HCT116 (cell line): ENCODE measurements at regions not wholly inside any gene's neighbourhood (a gene's known extent, or its start where the extent isn't known, plus 50 kb on each side); places are given as distances from the start of the nearest gene placed in this dataset.

Experiments
- ATAC-seq: fragments of 200-7000 bp; cut with Tn5 transposase; 2 replicates; pipeline ENCODE4 v1.9.1; 2020; ENCODE audit warnings: mild to moderate bottlenecking, moderate library complexity
- BruUV-seq: library from RNA; stranded (reverse); fragments of 400-500 nt; replicated peaks from 2 replicates; lab custom pipeline; 2021; lab: Mats Ljungman, UMichigan
- CTCF ChIA-PET: fragments of 300-600 bp; sonication (Branson Sonifier 250); formaldehyde crosslinking; loops from one replicate; lab custom pipeline; 2021; ENCODE audit warnings: antibody characterized with exemption; lab: Charles Lee
- POLR2A ChIA-PET: fragments of 300-600, 350-600 bp; sonication (Branson Sonifier 250); formaldehyde crosslinking; loops from one replicate; lab custom pipeline; 2021; ENCODE audit warnings: antibody characterized with exemption; lab: Charles Lee
- RAD21 ChIA-PET, 2 experiments: fragments of 300-600 bp; sonication (Branson Sonifier 250); formaldehyde crosslinking; loops; one replicate each; lab custom pipeline; 2023; ENCODE audit warnings: low total read pairs in 2 of 2; ENCODE audit not compliant: uncharacterized antibody in 2 of 2, unreplicated experiment in 2 of 2, low non-redundant PET in 1 of 2; lab: Charles Lee
- DNase-seq: peaks from one replicate; pipeline ENCODE4 v3.0.0-alpha.2; 2010; ENCODE audit warnings: low read depth, low spot score
- H2AFZ ChIP-seq: fragments of 200-600 bp; shearing (Covaris generic), sonication (generic); 2 replicates; pipeline ENCODE4 v1.6.1; 2017; ENCODE audit warnings: low read depth, mixed run types, mixed read lengths, antibody characterized with exemption, low read length; ENCODE audit not compliant: poor library complexity, severe bottlenecking
- H3K27ac ChIP-seq: 2 replicates; pipeline ENCODE4 v1.5.1; 2012; ENCODE audit warnings: low read depth, low read length
- H3K27me3 ChIP-seq: fragments of 200-600 bp; sonication (generic); 2 replicates; pipeline ENCODE4 v1.6.1; 2016; ENCODE audit warnings: mixed run types, low read length, mixed read lengths; ENCODE audit not compliant: insufficient read depth
- H3K36me3 ChIP-seq, 2 experiments: fragments of 200-500 bp in 1 of 2; fragments of 200-600 bp in 1 of 2; sonication (Bioruptor generic) in 1 of 2; sonication (generic) in 1 of 2; 2 replicates each; pipeline versions ENCODE4 v1.5.1 to v1.6.1; 2014 to 2016; ENCODE audit warnings: low read length in 2 of 2, inconsistent platforms in 1 of 2, mixed read lengths in 1 of 2, mixed run types in 1 of 2; ENCODE audit not compliant: insufficient read depth in 2 of 2, control insufficient read depth in 1 of 2
- H3K4me1 ChIP-seq, 2 experiments: fragments of 200-600 bp in 1 of 2; sonication (generic) in 1 of 2; 2 replicates each; pipeline versions ENCODE4 v1.5.1 to v1.6.1; 2012 to 2017; ENCODE audit warnings: low read length in 2 of 2, inconsistent platforms in 1 of 2, mild to moderate bottlenecking in 1 of 2, mixed read lengths in 1 of 2, mixed run types in 1 of 2, moderate library complexity in 1 of 2; ENCODE audit not compliant: insufficient read depth in 2 of 2, control insufficient read depth in 1 of 2
- H3K4me2 ChIP-seq: fragments of 200-600 bp; sonication (generic); 2 replicates; pipeline ENCODE4 v1.6.1; 2017; ENCODE audit warnings: mixed run types, low read length, mixed read lengths
- H3K4me3 ChIP-seq, 2 experiments: fragments of 200-600 bp in 1 of 2; sonication (generic) in 1 of 2; replicated peaks in 1 of 2; 2 replicates each; pipeline ENCODE4 v1.5.1; 2011 to 2016; ENCODE audit warnings: low read length in 2 of 2, control low read depth in 1 of 2, low read depth in 1 of 2, mild to moderate bottlenecking in 1 of 2, mixed read lengths in 1 of 2, mixed run types in 1 of 2
- H3K79me2 ChIP-seq: fragments of 200-600 bp; sonication (generic); 2 replicates; pipeline ENCODE4 v1.6.1; 2017; ENCODE audit warnings: mild to moderate bottlenecking, mixed run types, low read length, moderate library complexity, mixed read lengths; ENCODE audit not compliant: insufficient read depth
- H3K9ac ChIP-seq: fragments of 200-600 bp; sonication (generic); 2 replicates; pipeline ENCODE4 v1.6.1; 2016; ENCODE audit warnings: low read length, mixed read lengths
- H3K9me2 ChIP-seq: fragments of 200-600 bp; sonication (generic), shearing (Covaris generic); 2 replicates; pipeline ENCODE4 v1.6.1; 2017; ENCODE audit warnings: mixed run types, mild to moderate bottlenecking, moderate library complexity; ENCODE audit not compliant: insufficient read depth
- H3K9me3 ChIP-seq, 2 experiments: fragments of 200-500 bp in 1 of 2; fragments of 200-600 bp in 1 of 2; sonication (Bioruptor generic) in 1 of 2; sonication (generic) in 1 of 2; 2 replicates each; pipeline ENCODE4 v1.6.1; 2014 to 2017; ENCODE audit warnings: low read length in 2 of 2, mixed read lengths in 2 of 2, inconsistent platforms in 1 of 2, low read depth in 1 of 2, mild to moderate bottlenecking in 1 of 2, mixed run types in 1 of 2, moderate library complexity in 1 of 2; ENCODE audit not compliant: control insufficient read depth in 1 of 2, insufficient read depth in 1 of 2
- H4K20me1 ChIP-seq: fragments of 200-600 bp; sonication (generic), shearing (Covaris generic); 2 replicates; pipeline ENCODE4 v1.6.1; 2017; ENCODE audit warnings: mixed run types, mild to moderate bottlenecking, moderate library complexity; ENCODE audit not compliant: insufficient read depth
- CTCF ChIP-seq, 3 experiments: fragments of 200-600 bp in 1 of 3; sonication (generic) in 1 of 3; IDR thresholded peaks in 2 of 3; conservative IDR thresholded peaks in 1 of 3; 2 replicates each; pipeline ENCODE4 v1.5.1; 2012 to 2017; ENCODE audit warnings: low read depth in 2 of 3, low read length in 2 of 3, antibody characterized with exemption in 1 of 3, borderline replicate concordance in 1 of 3, control low read depth in 1 of 3, mild to moderate bottlenecking in 1 of 3, mixed read lengths in 1 of 3, mixed run types in 1 of 3, moderate library complexity in 1 of 3; ENCODE audit not compliant: insufficient read depth in 1 of 3
- EGR1 ChIP-seq: IDR thresholded peaks from 2 replicates; pipeline ENCODE4 v1.6.1; 2012; ENCODE audit warnings: low read depth
- ELF1 ChIP-seq: IDR thresholded peaks from 2 replicates; pipeline ENCODE4 v1.6.1; 2012; ENCODE audit warnings: low read depth, borderline replicate concordance
- FOSL1 ChIP-seq: IDR thresholded peaks from 2 replicates; pipeline ENCODE4 v1.6.1; 2012; ENCODE audit warnings: low read depth
- POLR2A ChIP-seq: IDR thresholded peaks from 2 replicates; pipeline ENCODE4 v1.7.0; 2011; ENCODE audit warnings: borderline replicate concordance; ENCODE audit not compliant: insufficient read depth, insufficient read length; ENCODE audit errors: extremely low read depth
- POLR2AphosphoS5 ChIP-seq: IDR thresholded peaks from 2 replicates; pipeline ENCODE4 v1.6.1; 2011; ENCODE audit warnings: mild to moderate bottlenecking, low read depth, low read length, moderate library complexity
- RAD21 ChIP-seq: IDR thresholded peaks from 2 replicates; pipeline ENCODE4 v1.6.1; 2012; ENCODE audit warnings: low read depth, mild to moderate bottlenecking
- SIN3A ChIP-seq: IDR thresholded peaks from 2 replicates; pipeline ENCODE4 v1.6.1; 2012; ENCODE audit warnings: low read depth
- SP1 ChIP-seq: IDR thresholded peaks from 2 replicates; pipeline ENCODE4 v1.6.1; 2012; ENCODE audit warnings: low read depth
- TCF7L2 ChIP-seq: IDR thresholded peaks from 2 replicates; pipeline ENCODE4 v1.7.0; 2011; ENCODE audit warnings: borderline replicate concordance, inconsistent platforms; ENCODE audit not compliant: insufficient read depth, insufficient read length; ENCODE audit errors: extremely low read depth
- YY1 ChIP-seq: IDR thresholded peaks from 2 replicates; pipeline ENCODE4 v1.6.1; 2011; ENCODE audit warnings: low read length, low read depth, moderate library complexity, mild to moderate bottlenecking; ENCODE audit not compliant: insufficient replicate concordance; ENCODE audit errors: extremely low read depth
- ZBTB33 ChIP-seq: IDR thresholded peaks from 2 replicates; pipeline ENCODE4 v1.6.1; 2011; ENCODE audit warnings: mild to moderate bottlenecking, low read length, moderate library complexity; ENCODE audit not compliant: insufficient replicate concordance; ENCODE audit errors: extremely low read depth
- ZFX ChIP-seq: fragments of 450-650 bp; IDR thresholded peaks from 2 replicates; pipeline ENCODE4 v1.6.1; 2017
- ZNF274 ChIP-seq: fragments of 200-500 bp; sonication (Bioruptor generic); IDR thresholded peaks from 2 replicates; pipeline ENCODE4 v1.6.1; 2014; ENCODE audit warnings: mild to moderate bottlenecking, low read depth, low read length, inconsistent platforms
- intact Hi-C: fragments of 100-400 bp; cut with micrococcal nuclease; formaldehyde crosslinking; loops from 2 replicates; pipeline ENCODE4 v1.10.0; 2022
- TF ChIP-seq, protein P1 (sequence below): IDR thresholded peaks from 2 replicates; pipeline ENCODE4 v1.6.1; 2012; ENCODE audit warnings: low read depth
- TF ChIP-seq, protein P2 (sequence below): IDR thresholded peaks from 2 replicates; pipeline ENCODE4 v1.6.1; 2012
- TF ChIP-seq, protein P3 (sequence below): IDR thresholded peaks from 2 replicates; pipeline ENCODE4 v1.6.1; 2012

- TF ChIP-seq TCF7L2: no peak
- TF ChIP-seq ELF1: no peak
- TF ChIP-seq POLR2A: no peak
- no peak for TF ChIP-seq ZFX
Measured at GRCh38 chr2:66834859-66835258, 399.9 kb downstream of the MEIS1 start (continued).

GRCh38 chr2:66836851-66837250, 401.9 kb downstream of the MEIS1 start:
- no peaks in the 10 kb centered on the region for H3K27me3 ChIP-seq
- no peaks in the 10 kb centered on the region for H3K4me1 ChIP-seq
- no peaks in the 10 kb centered on the region for H3K9me2 ChIP-seq
- no TSS peak for BruUV-seq
- no peaks in the 10 kb centered on the region for H4K20me1 ChIP-seq
- H3K4me2 ChIP-seq: no peak overlapping the region
- no peak for ATAC-seq
- no peak overlapping the region for H3K4me3 ChIP-seq
- H3K9me3 ChIP-seq: no peaks in the 10 kb centered on the region; a peak in 2 of 4 replicates
- intact Hi-C loops: no loop called here
- RAD21 ChIA-PET: no interaction called here
- TF ChIP-seq, protein P1, sequence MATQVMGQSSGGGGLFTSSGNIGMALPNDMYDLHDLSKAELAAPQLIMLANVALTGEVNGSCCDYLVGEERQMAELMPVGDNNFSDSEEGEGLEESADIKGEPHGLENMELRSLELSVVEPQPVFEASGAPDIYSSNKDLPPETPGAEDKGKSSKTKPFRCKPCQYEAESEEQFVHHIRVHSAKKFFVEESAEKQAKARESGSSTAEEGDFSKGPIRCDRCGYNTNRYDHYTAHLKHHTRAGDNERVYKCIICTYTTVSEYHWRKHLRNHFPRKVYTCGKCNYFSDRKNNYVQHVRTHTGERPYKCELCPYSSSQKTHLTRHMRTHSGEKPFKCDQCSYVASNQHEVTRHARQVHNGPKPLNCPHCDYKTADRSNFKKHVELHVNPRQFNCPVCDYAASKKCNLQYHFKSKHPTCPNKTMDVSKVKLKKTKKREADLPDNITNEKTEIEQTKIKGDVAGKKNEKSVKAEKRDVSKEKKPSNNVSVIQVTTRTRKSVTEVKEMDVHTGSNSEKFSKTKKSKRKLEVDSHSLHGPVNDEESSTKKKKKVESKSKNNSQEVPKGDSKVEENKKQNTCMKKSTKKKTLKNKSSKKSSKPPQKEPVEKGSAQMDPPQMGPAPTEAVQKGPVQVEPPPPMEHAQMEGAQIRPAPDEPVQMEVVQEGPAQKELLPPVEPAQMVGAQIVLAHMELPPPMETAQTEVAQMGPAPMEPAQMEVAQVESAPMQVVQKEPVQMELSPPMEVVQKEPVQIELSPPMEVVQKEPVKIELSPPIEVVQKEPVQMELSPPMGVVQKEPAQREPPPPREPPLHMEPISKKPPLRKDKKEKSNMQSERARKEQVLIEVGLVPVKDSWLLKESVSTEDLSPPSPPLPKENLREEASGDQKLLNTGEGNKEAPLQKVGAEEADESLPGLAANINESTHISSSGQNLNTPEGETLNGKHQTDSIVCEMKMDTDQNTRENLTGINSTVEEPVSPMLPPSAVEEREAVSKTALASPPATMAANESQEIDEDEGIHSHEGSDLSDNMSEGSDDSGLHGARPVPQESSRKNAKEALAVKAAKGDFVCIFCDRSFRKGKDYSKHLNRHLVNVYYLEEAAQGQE: no peak
- TF ChIP-seq ZBTB33 (no peak), RAD21 (no peak), ZNF274 (no peak), FOSL1 (no peak), CTCF (IDR thresholded peaks at IDR 0.05 in 2 of 3, conservative IDR thresholded peaks at IDR 0.05 in 1 of 3; ENCODE audit: borderline replicate concordance in 1 of 3, insufficient read depth in 1 of 3, low read depth in 2 of 3, low read length in 2 of 3) (no peak), SP1 (no peak), POLR2AphosphoS5 (no peak), SIN3A (no peak), POLR2A (no peak), YY1 (no peak), EGR1 (no peak)
- TF ChIP-seq, protein P2, sequence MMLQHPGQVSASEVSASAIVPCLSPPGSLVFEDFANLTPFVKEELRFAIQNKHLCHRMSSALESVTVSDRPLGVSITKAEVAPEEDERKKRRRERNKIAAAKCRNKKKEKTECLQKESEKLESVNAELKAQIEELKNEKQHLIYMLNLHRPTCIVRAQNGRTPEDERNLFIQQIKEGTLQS: no peak
- TF ChIP-seq, protein P3, sequence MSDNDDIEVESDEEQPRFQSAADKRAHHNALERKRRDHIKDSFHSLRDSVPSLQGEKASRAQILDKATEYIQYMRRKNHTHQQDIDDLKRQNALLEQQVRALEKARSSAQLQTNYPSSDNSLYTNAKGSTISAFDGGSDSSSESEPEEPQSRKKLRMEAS: no peak
- CTCF ChIA-PET: no interaction called here
- DNase-seq: no peak
- POLR2A ChIA-PET: no interaction called here
- no peak overlapping the region for H3K27ac ChIP-seq
- H3K9ac ChIP-seq: no peak overlapping the region
- H3K36me3 ChIP-seq: no peaks in the 10 kb centered on the region
- no peak overlapping the region for H2AFZ ChIP-seq
- H3K79me2 ChIP-seq: no peaks in the 10 kb centered on the region
